WERI-Rb-1 (cell line): ENCODE measurements at regions not wholly inside any gene's neighbourhood (a gene's known extent, or its start where the extent isn't known, plus 50 kb on each side); places are given as distances from the start of the nearest gene placed in this dataset.

ENCODE experiments used
- DNase-seq: peaks from one replicate; pipeline ENCODE4 v3.0.0-alpha.2; 2020
- H3K27ac ChIP-seq: fragments of 250-450 bp; sonication (Bioruptor Pico); 2 replicates; pipeline ENCODE4 v1.5.1; 2020; ENCODE audit warnings: mild to moderate bottlenecking, moderate library complexity
- H3K27me3 ChIP-seq: fragments of 250-450 bp; sonication (Bioruptor Pico); 2 replicates; pipeline ENCODE4 v1.5.1; 2021; ENCODE audit warnings: mild to moderate bottlenecking, low read depth, moderate library complexity; ENCODE audit not compliant: insufficient read depth, severe bottlenecking
- H3K36me3 ChIP-seq: fragments of 250-450 bp; sonication (Bioruptor Pico); 2 replicates; pipeline ENCODE4 v1.5.1; 2020; ENCODE audit warnings: mild to moderate bottlenecking, moderate library complexity
- H3K4me3 ChIP-seq: 2 replicates; pipeline ENCODE4 v1.5.1; 2011; ENCODE audit warnings: low read depth, mild to moderate bottlenecking, control low read depth, low read length
- H3K9me3 ChIP-seq: fragments of 250-450 bp; sonication (Bioruptor Pico); 2 replicates; pipeline ENCODE4 v1.5.1; 2021; ENCODE audit warnings: mild to moderate bottlenecking, moderate library complexity; ENCODE audit not compliant: severe bottlenecking
- TF ChIP-seq, protein P1 (sequence below): IDR thresholded peaks from 2 replicates; pipeline ENCODE4 v1.5.1; 2011; ENCODE audit warnings: low read depth, mild to moderate bottlenecking, control low read depth, inconsistent platforms, low read length

DNA sequence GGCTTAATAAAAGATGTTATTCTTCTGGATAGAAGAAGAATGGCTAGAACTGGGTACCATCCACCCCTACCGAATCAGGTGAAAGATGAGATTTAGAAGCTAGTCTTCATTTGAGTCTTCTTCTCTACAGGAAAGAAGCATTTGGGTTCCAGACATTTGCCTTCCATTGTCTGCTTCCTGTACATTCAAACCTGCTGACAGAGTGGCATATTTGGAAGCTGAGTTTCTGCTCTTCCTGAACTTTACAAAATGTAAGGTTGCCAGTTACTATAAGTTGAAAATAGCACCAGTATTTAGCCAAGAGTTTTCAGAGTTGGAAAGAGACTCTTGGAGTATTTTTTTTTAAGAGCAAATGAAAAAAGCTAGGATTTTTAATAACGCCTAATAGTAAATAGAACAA, 525.4 kb upstream of the TLE4 start:
- Histone ChIP-seq H3K4me3 (no peak overlapping the region), H3K27ac (no peak overlapping the region), H3K27me3 (no peaks in the 10 kb centered on the region), H3K36me3 (no peaks in the 10 kb centered on the region), H3K9me3 (no peaks in the 10 kb centered on the region)
- TF ChIP-seq, protein P1, sequence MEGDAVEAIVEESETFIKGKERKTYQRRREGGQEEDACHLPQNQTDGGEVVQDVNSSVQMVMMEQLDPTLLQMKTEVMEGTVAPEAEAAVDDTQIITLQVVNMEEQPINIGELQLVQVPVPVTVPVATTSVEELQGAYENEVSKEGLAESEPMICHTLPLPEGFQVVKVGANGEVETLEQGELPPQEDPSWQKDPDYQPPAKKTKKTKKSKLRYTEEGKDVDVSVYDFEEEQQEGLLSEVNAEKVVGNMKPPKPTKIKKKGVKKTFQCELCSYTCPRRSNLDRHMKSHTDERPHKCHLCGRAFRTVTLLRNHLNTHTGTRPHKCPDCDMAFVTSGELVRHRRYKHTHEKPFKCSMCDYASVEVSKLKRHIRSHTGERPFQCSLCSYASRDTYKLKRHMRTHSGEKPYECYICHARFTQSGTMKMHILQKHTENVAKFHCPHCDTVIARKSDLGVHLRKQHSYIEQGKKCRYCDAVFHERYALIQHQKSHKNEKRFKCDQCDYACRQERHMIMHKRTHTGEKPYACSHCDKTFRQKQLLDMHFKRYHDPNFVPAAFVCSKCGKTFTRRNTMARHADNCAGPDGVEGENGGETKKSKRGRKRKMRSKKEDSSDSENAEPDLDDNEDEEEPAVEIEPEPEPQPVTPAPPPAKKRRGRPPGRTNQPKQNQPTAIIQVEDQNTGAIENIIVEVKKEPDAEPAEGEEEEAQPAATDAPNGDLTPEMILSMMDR = no peak
- DNase-seq = no peak

DNA sequence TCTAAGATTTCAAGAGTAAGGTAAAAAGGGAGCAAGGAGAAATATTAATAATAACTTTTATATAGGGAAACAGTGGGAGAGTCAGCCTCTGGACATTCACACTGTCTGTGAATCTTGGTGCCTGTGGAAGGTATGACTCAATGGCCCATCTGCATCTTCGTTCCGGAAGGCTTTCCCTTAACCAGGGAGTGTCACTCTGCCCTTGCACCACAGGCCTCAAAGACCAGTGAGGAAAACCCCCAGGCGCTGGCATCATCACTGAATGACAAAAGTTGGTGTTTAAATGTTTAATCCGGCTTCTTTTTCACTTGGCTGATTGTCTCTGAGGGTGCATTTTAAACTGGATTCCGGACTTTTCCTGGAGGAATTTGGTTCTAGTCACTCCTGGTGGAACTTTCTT, 522.4 kb upstream of the TLE4 start:
- Histone ChIP-seq H3K4me3 (no peak overlapping the region), H3K9me3 (no peaks in the 10 kb centered on the region), H3K36me3 (no peaks in the 10 kb centered on the region), H3K27me3 (no peaks in the 10 kb centered on the region), H3K27ac (no peak overlapping the region)
- TF ChIP-seq, protein P1 = no peak
- DNase-seq = no peak

DNA sequence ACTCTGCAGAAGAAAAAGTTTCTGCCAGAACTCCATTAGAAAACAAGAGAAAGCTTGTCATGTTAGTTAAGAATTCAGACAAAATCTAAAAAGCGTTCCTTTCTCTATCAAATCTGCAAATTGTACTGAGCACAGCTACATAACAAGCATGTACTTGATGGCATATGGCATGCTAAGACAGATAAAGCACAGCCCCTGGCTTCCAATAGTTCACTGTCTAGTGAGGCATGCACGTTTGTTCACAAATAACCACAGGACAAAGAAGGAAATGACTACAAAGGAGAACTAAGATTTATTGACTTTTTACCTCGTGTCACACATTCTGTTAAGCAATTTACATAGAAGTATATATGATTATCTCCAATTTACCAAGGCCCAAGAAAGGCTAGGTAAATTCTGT, 518.2 kb upstream of the TLE4 start:
- TF ChIP-seq, protein P1 = no peak
- Histone ChIP-seq H3K36me3 (no peaks in the 10 kb centered on the region), H3K4me3 (no peak overlapping the region), H3K9me3 (no peaks in the 10 kb centered on the region), H3K27ac (no peak overlapping the region), H3K27me3 (no peaks in the 10 kb centered on the region)
- DNase-seq = no peak

DNA sequence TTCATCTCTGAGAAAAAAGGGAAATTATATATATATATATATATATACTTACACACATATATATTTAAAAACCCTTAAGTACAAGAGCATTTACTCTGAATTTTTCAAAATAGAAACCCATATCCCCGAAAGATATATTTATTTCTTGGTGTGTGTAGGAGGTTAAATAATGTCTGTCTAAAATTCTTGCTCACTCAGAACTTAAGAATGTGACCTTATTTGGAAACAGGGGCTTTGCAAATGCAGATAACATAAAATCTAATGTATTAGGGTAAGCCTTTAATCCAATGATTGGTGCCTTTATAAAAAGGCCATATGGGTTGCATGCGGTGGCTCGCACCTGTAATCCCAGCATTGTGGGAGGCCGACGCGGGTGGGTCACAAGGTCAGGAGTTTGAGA, 517.3 kb upstream of the TLE4 start:
- TF ChIP-seq, protein P1 = no peak
- Histone ChIP-seq H3K27ac (no peak overlapping the region), H3K27me3 (no peaks in the 10 kb centered on the region), H3K36me3 (no peaks in the 10 kb centered on the region), H3K4me3 (no peak overlapping the region), H3K9me3 (no peaks in the 10 kb centered on the region)
- peak; percentile 14 for DNase-seq

DNA sequence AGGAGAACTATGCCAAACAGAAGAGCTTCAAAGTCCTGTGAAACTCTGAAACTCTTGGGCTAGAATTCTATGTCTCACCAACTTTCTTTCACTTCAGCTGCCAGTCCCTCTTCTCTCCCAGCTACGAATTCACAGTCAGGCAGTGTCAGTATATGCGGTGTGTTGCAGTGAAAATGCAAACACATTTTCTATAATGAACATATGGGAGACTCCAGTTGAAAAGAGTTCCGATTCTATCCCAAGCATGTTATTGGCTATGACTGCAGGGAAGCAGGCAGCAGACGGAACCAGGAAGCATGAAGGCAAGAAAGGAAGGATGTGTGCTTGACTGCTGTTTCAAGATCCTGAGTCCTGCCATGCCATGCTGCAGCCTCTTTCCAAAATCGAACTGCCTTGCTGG, 515.7 kb upstream of the TLE4 start:
- no peaks in the 10 kb centered on the region for H3K9me3 ChIP-seq
- no peaks in the 10 kb centered on the region for H3K36me3 ChIP-seq
- no peaks in the 10 kb centered on the region for H3K27me3 ChIP-seq

DNA sequence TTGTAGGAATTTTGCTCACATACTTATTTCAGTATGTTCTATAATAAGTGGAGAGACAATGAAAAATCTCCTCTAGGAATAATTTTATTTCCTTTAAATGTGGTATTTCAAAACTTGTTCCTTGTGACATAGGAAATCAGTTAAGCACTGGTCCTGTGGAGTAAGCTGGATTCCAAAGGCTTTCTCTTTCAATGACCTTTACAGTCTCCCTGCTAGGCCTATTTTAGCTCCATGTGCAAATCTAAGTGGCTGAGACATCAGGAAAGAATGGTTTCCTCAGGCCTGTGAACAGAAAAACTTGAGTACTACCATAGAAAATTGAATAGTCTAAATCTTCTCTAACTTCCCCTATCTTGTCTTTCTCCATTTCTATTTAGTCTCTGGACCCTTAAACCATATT, 514.2 kb upstream of the TLE4 start:
- no peaks in the 10 kb centered on the region for H3K27me3 ChIP-seq
- H3K36me3 ChIP-seq = no peaks in the 10 kb centered on the region
- no peak for DNase-seq
- no peak overlapping the region for H3K27ac ChIP-seq
- no peak overlapping the region for H3K4me3 ChIP-seq
- H3K9me3 ChIP-seq = no peaks in the 10 kb centered on the region
- TF ChIP-seq, protein P1 = no peak

More for the DNA sequence above, 515.7 kb upstream of the TLE4 start:
- DNase-seq = no peak
- H3K4me3 ChIP-seq = no peak overlapping the region
- TF ChIP-seq, protein P1 = no peak
- no peak overlapping the region for H3K27ac ChIP-seq
